Pons (tissue), 1 donor: ENCODE measurements at regions not wholly inside any gene's neighbourhood (a gene's known extent, or its start where the extent isn't known, plus 50 kb on each side); places are given as distances from the start of the nearest gene placed in this dataset.
"Not testable (repeated sequence)": the region's sequence is repeated elsewhere in the genome, so short reads cannot be mapped to it uniquely, and the experiment has no call there.

Experiments used
- DNase-seq: peaks from one replicate; pipeline ENCODE4 v3.0.0-alpha.2; 2016; ENCODE audit warnings: low spot score

DNA sequence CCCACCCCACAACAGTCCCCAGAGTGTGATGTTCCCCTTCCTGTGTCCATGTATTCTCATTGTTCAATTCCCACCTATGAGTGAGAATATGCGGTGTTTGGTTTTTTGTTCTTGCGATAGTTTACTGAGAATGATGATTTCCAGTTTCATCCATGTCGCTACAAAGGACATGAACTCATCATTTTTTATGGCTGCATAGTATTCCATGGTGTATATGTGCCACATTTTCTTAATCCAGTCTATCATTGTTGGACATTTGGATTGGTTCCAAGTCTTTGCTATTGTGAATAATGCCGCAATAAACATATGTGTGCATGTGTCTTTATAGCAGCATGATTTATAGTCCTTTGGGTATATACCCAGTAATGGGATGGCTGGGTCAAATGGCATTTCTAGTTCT, 156.9 kb downstream of the RHOU start:
- DNase-seq: not testable (repeated sequence)

GRCh38 chr1:228894442-228894989, 159.2 kb downstream of the RHOU start:
- no peak for DNase-seq

DNA sequence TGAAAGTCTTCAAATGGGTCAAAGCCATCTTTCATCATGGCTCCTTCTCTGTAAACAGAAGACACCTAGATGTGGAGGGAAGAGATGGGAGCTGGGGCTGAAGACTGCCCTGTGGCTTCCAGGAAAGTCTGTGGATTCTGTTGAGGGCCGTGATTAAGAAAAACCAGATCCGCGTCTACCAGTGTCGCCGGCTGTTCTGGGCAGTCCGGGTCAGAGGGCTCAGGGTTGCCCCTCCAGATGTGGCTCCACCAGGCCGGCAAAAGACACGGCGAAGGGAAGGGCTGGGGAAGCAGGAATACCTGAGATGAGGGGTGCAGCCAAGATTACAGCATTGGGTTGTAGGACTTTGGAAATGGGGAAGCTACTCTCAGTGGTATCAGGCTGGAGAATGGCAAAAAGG, 162.6 kb downstream of the RHOU start:
- DNase-seq: no peak

- DNase-seq: peak; percentile 73
Observed at GRCh38 chr1:228898582-228898992, 163.3 kb downstream of the RHOU start.

- DNase-seq: no peak
Observed at GRCh38 chr1:228899421-228899956, 164.2 kb downstream of the RHOU start.

DNA sequence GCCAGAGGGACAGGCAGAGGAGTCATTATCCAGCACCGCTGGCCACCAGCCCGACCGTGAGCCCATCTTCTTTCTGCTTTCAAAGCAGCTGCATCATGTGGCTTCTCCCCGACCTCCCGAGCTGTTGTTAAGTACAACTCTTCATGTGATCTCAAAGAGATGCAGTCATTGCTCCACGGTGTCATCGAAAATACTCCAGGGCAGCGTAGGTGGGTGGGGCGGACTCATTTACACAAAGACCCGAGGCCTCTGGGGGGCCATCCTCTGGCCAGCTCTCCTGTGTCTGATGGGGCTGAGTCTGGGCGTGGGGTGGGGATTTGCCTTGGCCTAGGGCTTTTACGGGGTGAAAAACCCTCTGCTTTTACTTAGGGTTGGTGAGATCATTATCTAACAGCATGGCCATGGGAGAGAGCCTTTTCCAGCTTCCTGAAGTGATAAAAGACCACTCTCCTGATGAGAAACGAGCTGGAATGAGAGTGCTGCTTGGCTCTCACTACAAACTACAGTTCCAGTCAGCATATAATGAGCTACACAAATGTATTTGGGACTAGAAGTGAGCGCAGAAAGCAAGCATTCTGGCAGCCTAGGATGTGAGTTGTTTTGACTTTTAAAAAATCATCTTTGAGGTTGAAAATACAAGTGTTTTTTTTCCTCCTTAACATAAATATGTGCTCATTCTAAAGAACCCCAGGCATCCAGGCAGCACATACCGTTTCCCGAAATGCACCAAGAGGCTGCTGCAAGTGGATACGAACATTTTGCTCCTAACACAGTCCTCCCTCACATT, 165.0 kb downstream of the RHOU start:
- peak; percentile 52 for DNase-seq

DNA sequence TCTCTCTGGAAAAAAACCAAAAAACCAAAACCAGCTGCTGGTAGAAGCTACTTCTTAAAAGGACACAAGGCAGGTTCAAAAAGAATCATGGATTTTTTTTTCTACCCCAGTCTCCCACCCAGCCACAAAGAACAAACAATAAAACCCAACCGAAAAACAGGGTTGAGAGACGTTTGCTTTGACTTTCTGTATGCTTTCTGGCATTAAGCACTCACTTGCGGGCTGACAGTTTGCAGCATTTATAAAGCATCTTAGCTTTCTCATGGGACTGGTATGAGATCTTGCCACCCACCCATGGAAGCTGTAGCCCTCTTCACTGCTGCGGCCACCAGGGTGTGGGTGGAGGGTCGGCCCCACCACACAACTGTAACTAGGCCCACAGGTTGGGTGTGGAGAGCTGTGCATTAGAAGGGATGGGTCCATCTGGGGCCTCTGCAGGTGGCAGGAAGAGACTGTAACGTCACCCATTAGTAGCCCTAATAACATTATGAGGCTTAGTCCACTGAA, 165.7 kb downstream of the RHOU start:
- no peak for DNase-seq

- DNase-seq: no peak
Observed at GRCh38 chr1:228901936-228902681, 166.8 kb downstream of the RHOU start.

DNA sequence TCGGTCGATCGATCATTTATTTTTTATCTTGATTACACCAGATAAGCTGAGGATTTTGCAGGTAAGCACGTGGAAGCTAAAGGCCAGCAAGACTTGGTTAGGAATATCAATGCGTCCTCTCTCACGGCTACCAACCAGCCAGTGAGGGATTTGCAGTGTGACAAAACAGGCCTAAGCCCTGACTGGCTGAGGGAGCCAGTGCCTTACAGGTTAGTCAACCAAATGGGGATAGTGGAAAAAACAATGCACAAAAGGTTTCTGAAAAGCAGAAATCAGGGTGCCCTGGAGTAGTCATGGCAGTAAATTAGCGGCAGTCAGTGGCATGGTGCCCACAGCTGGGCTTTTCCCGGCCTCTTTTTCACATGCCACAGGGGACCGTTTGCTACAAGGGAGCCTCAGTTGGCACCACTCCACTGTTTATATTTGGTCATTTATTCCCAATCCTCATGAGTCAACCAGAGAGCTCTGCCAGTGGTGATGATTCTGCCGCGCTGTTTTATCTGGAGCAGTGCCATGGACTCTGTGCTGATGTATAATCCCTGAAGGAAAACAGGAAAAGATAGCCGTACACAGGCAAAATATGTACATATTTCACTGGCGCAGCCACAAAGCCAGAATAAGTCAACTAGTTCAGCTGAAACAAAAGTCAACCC, 167.6 kb downstream of the RHOU start:
- DNase-seq: peak; percentile 85

GRCh38 chr1:228903434-228904071, 168.3 kb downstream of the RHOU start:
- DNase-seq: peak; percentile 17

DNA sequence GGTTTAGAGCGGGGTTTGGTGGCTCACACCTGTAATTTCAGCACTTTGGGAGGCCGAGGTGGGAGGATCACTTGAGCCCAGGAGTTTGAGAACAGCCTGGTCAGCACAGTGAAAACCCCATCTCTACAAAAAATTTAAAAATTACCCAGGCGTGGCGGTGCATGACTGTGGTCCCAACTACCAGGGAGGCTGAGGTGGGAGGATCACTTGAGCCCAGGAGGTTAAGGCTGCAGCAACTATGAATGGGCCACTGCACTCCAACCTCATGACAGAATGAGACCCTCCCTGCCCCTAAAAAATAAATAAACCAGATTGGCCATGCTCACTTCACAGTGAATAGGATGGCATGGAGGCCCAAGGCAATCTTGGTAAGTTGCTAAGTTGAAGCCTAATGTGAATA, 168.9 kb downstream of the RHOU start:
- DNase-seq: no peak

GRCh38 chr1:228905701-228906101, 170.4 kb downstream of the RHOU start:
- no peak for DNase-seq

DNA sequence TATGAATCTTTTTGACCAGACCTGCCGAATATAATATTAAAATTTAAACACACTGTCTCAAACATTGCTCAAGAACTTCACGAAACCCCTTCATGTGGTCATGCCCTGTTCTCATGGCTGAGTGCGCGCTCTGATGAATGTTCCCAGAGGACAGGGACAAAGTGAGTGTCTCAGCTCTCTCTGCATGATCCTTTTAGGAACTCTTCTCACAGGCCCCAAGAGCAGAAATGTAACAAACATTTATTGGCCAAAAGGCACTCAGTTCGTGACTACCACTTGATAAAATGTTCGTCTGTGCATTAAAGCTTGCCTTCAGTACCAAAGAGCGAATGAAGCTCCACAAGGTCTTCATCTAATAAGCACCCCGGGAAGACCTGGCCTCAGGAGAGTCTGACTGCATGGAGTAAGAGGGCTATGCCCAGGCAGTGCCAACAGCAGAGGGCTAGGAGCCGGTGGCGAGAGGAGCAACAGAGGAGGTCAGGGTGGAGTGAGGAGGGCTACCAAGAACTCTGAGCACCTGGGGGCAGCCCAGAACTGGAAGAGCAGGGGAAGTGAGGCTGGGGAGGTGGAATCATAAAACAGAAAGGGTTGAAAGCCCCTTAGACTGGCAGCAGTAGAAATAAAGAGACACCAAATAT, 171.1 kb downstream of the RHOU start:
- no peak for DNase-seq

DNA sequence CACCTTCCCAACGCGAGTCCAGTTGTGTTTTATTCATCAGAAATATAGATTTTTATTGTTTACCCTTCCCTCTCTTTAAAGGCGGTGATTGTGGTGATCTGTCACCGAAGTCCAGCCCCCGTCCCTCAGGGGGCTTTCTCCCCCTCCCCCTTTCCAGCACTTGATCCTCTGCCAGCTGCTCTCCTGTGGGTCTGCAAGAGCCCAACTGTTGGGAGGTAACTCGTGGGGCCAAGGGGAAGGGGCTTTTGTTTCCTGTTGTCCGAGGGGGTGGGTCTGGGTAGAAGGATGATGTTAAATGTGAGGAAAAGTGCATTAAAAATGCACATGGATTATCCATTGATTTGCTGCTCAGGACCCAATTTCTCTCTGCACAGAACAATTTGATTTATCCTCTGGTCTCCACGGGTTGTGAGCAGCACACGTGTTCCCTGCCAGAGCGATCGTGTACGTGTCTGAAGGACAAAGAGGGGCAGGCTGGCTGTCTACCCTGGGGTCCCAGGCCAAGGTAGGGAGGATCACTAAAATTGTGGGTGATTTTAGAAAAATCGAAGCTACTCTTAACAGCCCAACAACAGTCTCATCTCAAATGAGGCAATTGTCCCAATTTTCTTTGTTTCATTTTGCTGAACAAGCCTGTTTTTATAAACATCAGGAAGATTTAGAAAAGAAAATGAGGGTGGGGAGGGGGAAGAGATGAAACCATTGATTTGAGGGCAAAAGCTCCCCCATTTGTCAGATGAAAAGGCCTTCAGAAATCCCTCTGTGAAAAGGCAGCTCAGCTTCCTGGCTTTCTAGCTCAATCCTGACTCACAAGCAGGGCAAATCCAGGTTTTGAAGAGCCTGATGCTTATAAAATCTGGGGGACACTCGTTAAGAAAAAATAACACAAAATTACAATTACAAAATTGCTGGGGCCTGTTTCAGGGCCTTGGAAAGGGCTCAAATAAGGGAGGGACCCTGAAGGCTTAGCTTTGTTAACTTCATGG, 176.2 kb downstream of the RHOU start:
- DNase-seq: peak; percentile 37

DNA sequence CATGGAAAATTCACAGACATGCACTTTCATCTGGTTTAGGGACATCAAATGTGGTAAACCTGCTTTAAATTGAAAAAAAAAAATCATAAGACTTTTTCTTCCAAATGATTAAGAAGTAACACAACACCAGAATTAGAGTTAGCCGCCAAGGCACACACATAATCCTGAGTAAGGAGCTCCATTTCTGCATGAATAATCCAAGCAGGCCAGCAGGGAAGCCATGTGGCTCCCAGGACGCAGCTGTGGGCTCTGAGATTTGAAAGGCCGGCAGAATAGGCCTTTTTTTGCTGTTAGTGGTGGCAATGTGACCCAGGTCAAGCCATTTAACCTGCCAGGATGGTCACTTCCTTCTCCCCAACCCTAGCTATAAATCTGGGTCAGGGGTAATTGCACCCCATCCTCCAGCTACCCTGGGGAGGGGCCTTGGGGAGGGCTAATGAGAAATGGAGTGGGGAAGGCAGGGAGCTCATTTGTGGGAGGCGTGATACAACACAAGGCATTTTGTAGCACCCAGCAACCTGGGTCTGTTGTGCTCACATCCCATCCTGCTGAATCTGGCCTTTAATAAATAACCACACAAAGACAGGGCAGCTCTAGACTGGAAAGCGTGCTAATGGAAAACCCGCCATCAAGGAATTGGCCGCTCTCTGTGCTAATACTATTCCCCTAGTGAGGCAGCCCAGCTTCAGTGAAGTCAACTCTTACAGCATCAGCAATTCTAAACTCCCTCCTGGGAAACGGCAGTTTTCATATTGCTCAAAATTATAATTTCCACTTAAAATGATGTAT, 178.5 kb downstream of the RHOU start:
- no peak for DNase-seq

DNA sequence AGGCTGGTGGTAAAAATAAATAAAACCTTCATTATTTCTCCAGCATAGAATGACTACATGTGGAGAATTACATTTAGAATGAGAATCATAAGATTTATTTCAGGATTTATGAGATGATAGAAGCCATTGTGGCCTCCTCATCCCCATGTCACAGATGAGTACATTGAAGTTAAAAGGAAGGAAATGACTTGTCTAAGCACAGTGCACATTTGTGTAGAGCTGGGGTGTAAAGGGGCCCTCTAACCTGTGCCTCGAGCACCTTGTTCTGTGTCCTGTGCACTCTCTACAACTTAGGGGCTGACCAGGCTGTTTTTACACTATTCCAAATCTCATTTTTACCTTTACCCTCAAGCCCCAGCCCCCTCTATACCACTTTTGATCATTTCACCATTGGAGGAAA, 179.4 kb downstream of the RHOU start:
- no peak for DNase-seq

DNA sequence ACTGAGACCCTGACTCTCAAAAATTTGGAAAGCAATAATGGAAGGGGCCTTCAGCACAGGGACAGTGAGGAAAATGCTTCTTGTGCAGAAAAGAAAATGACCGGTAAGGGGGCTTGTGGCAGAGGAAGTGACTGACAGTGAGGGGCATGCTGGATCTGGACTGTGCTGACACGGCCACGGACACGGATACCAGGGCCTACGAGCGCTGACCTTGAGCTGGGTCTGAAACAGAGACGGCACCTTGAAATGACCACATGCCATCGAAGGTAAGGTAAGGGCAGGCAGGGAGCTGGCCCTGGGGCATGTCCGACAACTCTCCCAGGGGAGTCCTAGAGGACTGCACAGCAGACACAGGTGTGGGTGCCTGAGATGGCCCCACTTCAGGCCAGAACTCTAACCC, 182.1 kb downstream of the RHOU start:
- DNase-seq: no peak

DNA sequence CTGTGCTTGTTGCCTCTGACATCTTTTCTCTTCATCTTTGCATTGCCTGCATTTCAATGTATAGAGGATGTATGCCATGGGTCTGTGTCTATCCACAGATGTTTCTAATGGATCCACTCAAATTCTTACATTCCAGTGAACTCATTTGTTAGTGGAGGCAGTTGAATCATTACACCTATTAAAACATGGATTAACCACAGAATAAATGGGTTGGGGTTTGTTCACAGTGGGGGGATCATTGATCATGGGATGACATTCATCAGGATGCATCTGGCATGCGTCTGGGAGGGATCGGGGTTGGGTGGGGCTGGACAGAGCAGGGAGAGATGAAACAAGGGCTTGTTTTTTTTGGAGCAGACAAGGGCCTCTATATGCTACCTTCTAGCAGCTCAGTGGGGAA, 182.5 kb downstream of the RHOU start:
- DNase-seq: no peak

DNA sequence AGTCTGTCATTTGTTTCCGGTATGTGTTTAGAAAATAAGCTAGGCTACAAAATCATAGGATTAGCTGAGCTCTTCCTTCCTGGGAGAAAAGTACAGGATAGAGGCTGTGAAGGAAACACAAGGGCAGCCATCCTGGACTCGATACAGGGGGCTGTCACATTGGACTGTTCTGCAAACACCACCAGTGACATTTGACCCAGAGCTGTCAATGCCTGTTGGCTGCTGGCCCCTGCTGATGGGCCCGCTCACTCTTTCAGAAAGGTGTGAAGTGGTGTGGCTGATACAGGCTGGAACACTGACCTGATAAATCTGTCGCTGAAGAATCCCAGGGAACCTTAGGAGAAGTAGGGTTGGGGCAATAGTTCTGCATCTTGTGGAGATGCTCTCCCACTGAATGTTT, 183.1 kb downstream of the RHOU start:
- no peak for DNase-seq
